ENCODE measurements at regions not wholly inside any gene's neighbourhood (a gene's known extent, or its start where the extent isn't known, plus 50 kb on each side); places are given as distances from the start of the nearest gene placed in this dataset.

GRCh38 chr4:11133868-11134267 is 294.8 kb downstream of the HS3ST1 start:
- no peaks in the 10 kb centered on the region for H3K4me1 ChIP-seq (ENCODE audit: control insufficient read depth in 1 of 2, insufficient read depth in 2 of 2, low read depth in 1 of 2, low read length in 1 of 2)
- DNase-seq, result no peak
- no peak overlapping the region for H2AFZ ChIP-seq (ENCODE audit: low read depth)
- no peak overlapping the region for H3K4me3 ChIP-seq (ENCODE audit: low read depth in 2 of 2, low read length in 1 of 2)
- TF ChIP-seq JUND (IDR thresholded peaks at IDR 0.05) (no peak), FOSL2 (IDR thresholded peaks at IDR 0.05; ENCODE audit: borderline replicate concordance, low read depth) (no peak), MXI1 (IDR thresholded peaks at IDR 0.05; ENCODE audit: low read depth, low read length) (no peak), FOXM1 (IDR thresholded peaks at IDR 0.05; ENCODE audit: low read depth) (no peak), EZH2phosphoT487 (IDR thresholded peaks at IDR 0.05; ENCODE audit: borderline replicate concordance, low read depth) (no peak), SIN3A (IDR thresholded peaks at IDR 0.05; ENCODE audit: borderline replicate concordance, low read depth, low read length) (no peak), MAX (IDR thresholded peaks at IDR 0.05; ENCODE audit: low read depth) (no peak), TCF12 (IDR thresholded peaks at IDR 0.05) (no peak), POLR2AphosphoS5 (IDR thresholded peaks at IDR 0.05; ENCODE audit: low read depth, low read length) (no peak), RFX5 (IDR thresholded peaks at IDR 0.05; ENCODE audit: low read length) (no peak), YY1 (IDR thresholded peaks at IDR 0.05; ENCODE audit: low read depth) (no peak)
- H3K9ac ChIP-seq, result no peak overlapping the region
- H3K9me2 ChIP-seq, result no peaks in the 10 kb centered on the region
- H3K27me3 ChIP-seq (ENCODE audit: insufficient read depth), result no peaks in the 10 kb centered on the region
- H3K9me3 ChIP-seq, result 0 out of 2 replicates have a peak, but pooled peaks cover 2% of the 10 kb centered on the region
- H3K4me2 ChIP-seq, result no peak overlapping the region
- H3K36me3 ChIP-seq (replicated peaks in 1 of 2; ENCODE audit: control insufficient read depth in 1 of 2, insufficient read depth in 2 of 2, low read length in 1 of 2), result no peaks in the 10 kb centered on the region
- no peaks in the 10 kb centered on the region for H3F3A ChIP-seq (replicated peaks; ENCODE audit: insufficient read depth)
- ChIA-PET POLR2A (no interaction called here), CTCF (no interaction called here)
- 4% methylated on average over 2 of the region's 2 CpGs for WGBS (ENCODE audit: low lambda C conversion rate)
- H3K79me2 ChIP-seq (ENCODE audit: insufficient read depth), result no peaks in the 10 kb centered on the region
- H3K27ac ChIP-seq (ENCODE audit: low read depth in 2 of 2, low read length in 1 of 2), result no peak overlapping the region
- no peaks in the 10 kb centered on the region for H4K20me1 ChIP-seq (ENCODE audit: insufficient read depth)

DNA sequence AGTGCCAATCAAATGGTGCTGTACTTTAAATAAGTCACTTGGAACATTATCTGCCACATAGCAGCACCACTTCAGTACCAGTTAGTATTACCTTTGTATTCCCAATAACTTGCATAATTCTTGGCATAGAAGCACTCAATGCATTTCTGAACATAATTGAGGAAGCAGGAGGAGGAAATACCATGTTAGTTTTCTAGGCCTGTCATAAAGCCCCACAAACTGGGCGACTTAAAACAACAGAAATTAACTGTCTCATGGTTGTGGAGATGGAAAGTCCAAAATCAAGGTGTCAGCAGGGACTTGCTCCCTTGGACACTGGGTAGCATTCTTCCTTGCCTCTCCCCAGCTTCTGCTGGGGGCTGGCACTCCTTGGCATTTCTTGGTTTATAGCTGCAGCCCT is 296.2 kb downstream of the HS3ST1 start:
- no peak overlapping the region for H3K4me3 ChIP-seq (ENCODE audit: low read depth in 2 of 2, low read length in 1 of 2)
- no peaks in the 10 kb centered on the region for H3K27me3 ChIP-seq (ENCODE audit: insufficient read depth)
- ChIA-PET CTCF (no interaction called here), POLR2A (no interaction called here)
- H3F3A ChIP-seq (replicated peaks; ENCODE audit: insufficient read depth), result no peaks in the 10 kb centered on the region
- no peaks in the 10 kb centered on the region for H3K4me1 ChIP-seq (ENCODE audit: control insufficient read depth in 1 of 2, insufficient read depth in 2 of 2, low read depth in 1 of 2, low read length in 1 of 2)
- H3K9ac ChIP-seq, result no peak overlapping the region
- H4K20me1 ChIP-seq (ENCODE audit: insufficient read depth), result no peaks in the 10 kb centered on the region
- 0 out of 2 replicates have a peak, but pooled peaks cover 2% of the 10 kb centered on the region for H3K9me3 ChIP-seq
- no peak for DNase-seq
- H3K9me2 ChIP-seq, result no peaks in the 10 kb centered on the region
- no peaks in the 10 kb centered on the region for H3K36me3 ChIP-seq (replicated peaks in 1 of 2; ENCODE audit: control insufficient read depth in 1 of 2, insufficient read depth in 2 of 2, low read length in 1 of 2)
- 0% methylated on average over 1 of the region's 1 CpG for WGBS (ENCODE audit: low lambda C conversion rate)
- no peak overlapping the region for H3K27ac ChIP-seq (ENCODE audit: low read depth in 2 of 2, low read length in 1 of 2)
- H3K79me2 ChIP-seq (ENCODE audit: insufficient read depth), result no peaks in the 10 kb centered on the region
- no peak overlapping the region for H3K4me2 ChIP-seq
- H2AFZ ChIP-seq (ENCODE audit: low read depth), result no peak overlapping the region
- TF ChIP-seq MAX (IDR thresholded peaks at IDR 0.05; ENCODE audit: low read depth) (no peak), ELF1 (IDR thresholded peaks at IDR 0.05) (no peak), TAF1 (IDR thresholded peaks at IDR 0.05; ENCODE audit: borderline replicate concordance, low read depth, low read length) (no peak), TCF12 (IDR thresholded peaks at IDR 0.05) (no peak), CTCF (IDR thresholded peaks at IDR 0.05) (no peak), YY1 (IDR thresholded peaks at IDR 0.05; ENCODE audit: low read depth) (no peak), GATA2 (CRISPR knock-in tag; IDR thresholded peaks at IDR 0.05) (no peak), REST (IDR thresholded peaks at IDR 0.05; ENCODE audit: low read depth, low read length) (no peak), MXI1 (IDR thresholded peaks at IDR 0.05; ENCODE audit: low read depth, low read length) (no peak), SMC3 (IDR thresholded peaks at IDR 0.05; ENCODE audit: low read depth, low read length) (no peak), ZBTB33 (IDR thresholded peaks at IDR 0.05; ENCODE audit: borderline replicate concordance, low read depth) (no peak), EZH2phosphoT487 (IDR thresholded peaks at IDR 0.05; ENCODE audit: borderline replicate concordance, low read depth) (no peak), PBX3 (IDR thresholded peaks at IDR 0.05) (no peak), SIN3A (IDR thresholded peaks at IDR 0.05; ENCODE audit: borderline replicate concordance, low read depth, low read length) (no peak), FOXJ3 (CRISPR knock-in tag; IDR thresholded peaks at IDR 0.05) (no peak)

All from SK-N-SH (cell line).